Astrocyte (in vitro differentiated cells and primary cell): ENCODE measurements at regions not wholly inside any gene's neighbourhood (a gene's known extent, or its start where the extent isn't known, plus 50 kb on each side); places are given as distances from the start of the nearest gene placed in this dataset.
"Not testable (repeated sequence)": the region's sequence is repeated elsewhere in the genome, so short reads cannot be mapped to it uniquely, and the experiment has no call there.

Source experiments
- DNase-seq: peaks from one replicate; pipeline ENCODE4 v3.0.0-alpha.2; 2010; ENCODE audit warnings: low read depth
- FAIRE-seq: peaks from 2 replicates; lab custom pipeline; 2011; peaks lifted over from hg19 to GRCh38; lab: Jason Lieb, UNC
- H2AFZ ChIP-seq: 2 replicates; pipeline ENCODE4 v1.6.0; 2012; ENCODE audit warnings: low read depth, low read length, inconsistent platforms
- H3K27ac ChIP-seq: 2 replicates; pipeline ENCODE4 v1.5.1; 2011; ENCODE audit warnings: low read depth, low read length, inconsistent platforms
- H3K27me3 ChIP-seq: 2 replicates; pipeline ENCODE4 v1.6.0; 2011; ENCODE audit warnings: low read length, inconsistent platforms; ENCODE audit not compliant: insufficient read depth
- H3K36me3 ChIP-seq: 2 replicates; pipeline ENCODE4 v1.5.1; 2011; ENCODE audit warnings: low read length, inconsistent platforms; ENCODE audit not compliant: insufficient read depth
- H3K4me1 ChIP-seq: 2 replicates; pipeline ENCODE4 v1.5.1; 2011; ENCODE audit warnings: low read length, inconsistent platforms; ENCODE audit not compliant: insufficient read depth
- H3K4me2 ChIP-seq: 2 replicates; pipeline ENCODE4 v1.6.0; 2012; ENCODE audit warnings: low read length, inconsistent platforms
- H3K4me3 ChIP-seq: 2 replicates; pipeline ENCODE4 v1.5.1; 2011; ENCODE audit warnings: low read depth, mild to moderate bottlenecking, low read length, inconsistent platforms; ENCODE audit not compliant: insufficient read depth
- H3K79me2 ChIP-seq: 2 replicates; pipeline ENCODE4 v1.6.0; 2012; ENCODE audit warnings: mild to moderate bottlenecking, low read length, inconsistent platforms; ENCODE audit not compliant: insufficient read depth
- H3K9ac ChIP-seq: 2 replicates; pipeline ENCODE4 v1.6.0; 2012; ENCODE audit warnings: mild to moderate bottlenecking, low read length, inconsistent platforms
- H3K9me3 ChIP-seq: 2 replicates; pipeline ENCODE4 v1.5.1; 2012; ENCODE audit warnings: low read depth, mild to moderate bottlenecking, low read length, inconsistent platforms; ENCODE audit not compliant: insufficient read depth
- H4K20me1 ChIP-seq: 2 replicates; pipeline ENCODE4 v1.6.0; 2012; ENCODE audit warnings: low read length, inconsistent platforms; ENCODE audit not compliant: insufficient read depth
- H3K27ac Mint-ChIP-seq: one replicate; pipeline ENCODE4 v1.8.0; 2021; ENCODE audit warnings: mild to moderate bottlenecking, mixed read lengths; ENCODE audit not compliant: unreplicated experiment
- H3K27me3 Mint-ChIP-seq: one replicate; pipeline ENCODE4 v1.8.0; 2021; ENCODE audit warnings: low read depth, mixed read lengths; ENCODE audit not compliant: unreplicated experiment
- H3K36me3 Mint-ChIP-seq: one replicate; pipeline ENCODE4 v1.8.0; 2021; ENCODE audit warnings: low read depth, mixed read lengths; ENCODE audit not compliant: unreplicated experiment
- H3K4me1 Mint-ChIP-seq: one replicate; pipeline ENCODE4 v1.8.0; 2021; ENCODE audit warnings: low read depth, mixed read lengths; ENCODE audit not compliant: unreplicated experiment
- H3K4me3 Mint-ChIP-seq: one replicate; pipeline ENCODE4 v1.8.0; 2021; ENCODE audit warnings: mild to moderate bottlenecking, moderate library complexity, mixed read lengths; ENCODE audit not compliant: unreplicated experiment
- H3K9me3 Mint-ChIP-seq: one replicate; pipeline ENCODE4 v1.8.0; 2021; ENCODE audit warnings: mild to moderate bottlenecking, mixed read lengths; ENCODE audit not compliant: unreplicated experiment
- CTCF ChIP-seq: IDR thresholded peaks from 2 replicates; pipeline ENCODE4 v1.5.1; 2011; ENCODE audit warnings: low read depth, mild to moderate bottlenecking, inconsistent platforms, low read length, moderate library complexity; ENCODE audit not compliant: insufficient read depth
- EZH2 ChIP-seq: IDR thresholded peaks from 2 replicates; pipeline ENCODE4 v1.6.1; 2012; ENCODE audit warnings: mild to moderate bottlenecking, low read length, inconsistent platforms; ENCODE audit not compliant: insufficient read depth

GRCh38 chr1:212515329-212515760 lies 82.6 kb downstream of the NENF start:
- TF ChIP-seq EZH2 (no peak), CTCF (no peak)
- H3K9me3 Mint-ChIP-seq = no peaks in the 10 kb centered on the region
- no peaks in the 10 kb centered on the region for H3K36me3 Mint-ChIP-seq
- peaks cover 33% of the 10 kb centered on the region for H3K27me3 Mint-ChIP-seq
- Histone ChIP-seq H3K79me2 (no peaks in the 10 kb centered on the region), H2AFZ (no peak overlapping the region), H3K4me3 (no peak overlapping the region), H3K4me2 (no peak overlapping the region), H3K36me3 (no peaks in the 10 kb centered on the region), H3K27me3 (peaks cover 13% of the 10 kb centered on the region), H3K9ac (no peak overlapping the region), H3K9me3 (no peaks in the 10 kb centered on the region), H3K4me1 (peaks cover 24% of the 10 kb centered on the region), H4K20me1 (no peaks in the 10 kb centered on the region), H3K27ac (no peak overlapping the region)
- no peak for DNase-seq
- no peak overlapping the region for H3K27ac Mint-ChIP-seq
- H3K4me3 Mint-ChIP-seq = no peak overlapping the region
- H3K4me1 Mint-ChIP-seq = no peaks in the 10 kb centered on the region
- FAIRE-seq = no peak

GRCh38 chr1:212516012-212516411 lies 83.3 kb downstream of the NENF start:
- H3K4me1 ChIP-seq = peaks cover 24% of the 10 kb centered on the region
- H3K9me3 Mint-ChIP-seq, FAIRE-seq, H4K20me1 ChIP-seq, DNase-seq, H3K79me2 ChIP-seq, H3K36me3 Mint-ChIP-seq, H3K4me1 Mint-ChIP-seq, H3K36me3 ChIP-seq, H3K4me3 ChIP-seq, H3K4me3 Mint-ChIP-seq, H2AFZ ChIP-seq, H3K9ac ChIP-seq, H3K4me2 ChIP-seq, H3K27ac Mint-ChIP-seq, H3K27ac ChIP-seq, H3K9me3 ChIP-seq: not testable (repeated sequence)
- H3K27me3 ChIP-seq = peaks cover 14% of the 10 kb centered on the region
- peaks cover 31% of the 10 kb centered on the region for H3K27me3 Mint-ChIP-seq

GRCh38 chr1:212518188-212519054 lies 85.7 kb downstream of the NENF start:
- no peak overlapping the region for H3K4me2 ChIP-seq
- peak overlapping the region; percentile 15 for H2AFZ ChIP-seq
- TF ChIP-seq EZH2 = no peak
- no peak for TF ChIP-seq CTCF
- peak; percentile 83 for DNase-seq
- H4K20me1 ChIP-seq = no peaks in the 10 kb centered on the region
- Mint-ChIP-seq H3K36me3 (no peaks in the 10 kb centered on the region), H3K9me3 (no peaks in the 10 kb centered on the region), H3K27me3 (peaks cover 35% of the 10 kb centered on the region), H3K27ac (no peak overlapping the region), H3K4me3 (no peak overlapping the region), H3K4me1 (no peaks in the 10 kb centered on the region)
- H3K79me2 ChIP-seq = no peaks in the 10 kb centered on the region
- peaks cover 10% of the 10 kb centered on the region for H3K27me3 ChIP-seq
- H3K27ac ChIP-seq = no peak overlapping the region
- H3K36me3 ChIP-seq = no peaks in the 10 kb centered on the region
- no peaks in the 10 kb centered on the region for H3K9me3 ChIP-seq
- no peak for FAIRE-seq
- H3K9ac ChIP-seq = no peak overlapping the region
- H3K4me3 ChIP-seq = no peak overlapping the region
- H3K4me1 ChIP-seq = peaks cover 17% of the 10 kb centered on the region
